Right ventricle myocardium superior (tissue), 1 donor: ENCODE measurements at regions not wholly inside any gene's neighbourhood (a gene's known extent, or its start where the extent isn't known, plus 50 kb on each side); places are given as distances from the start of the nearest gene placed in this dataset.
"Not testable (repeated sequence)": the region's sequence is repeated elsewhere in the genome, so short reads cannot be mapped to it uniquely, and the experiment has no call there.

Source experiments
- ATAC-seq: fragments of 200-7000 bp; cut with Tn5 transposase; one replicate; pipeline ENCODE4 v1.9.1; 2020; ENCODE audit warnings: mild to moderate bottlenecking; ENCODE audit not compliant: poor library complexity
- DNase-seq: peaks from one replicate; pipeline ENCODE4 v3.0.0-alpha.2; 2020
- intact Hi-C: fragments of 100-400 bp; cut with DNase I; formaldehyde crosslinking; loops from one replicate; pipeline ENCODE4 v1.11.2; 2022
- donor health status: DM: no; HTN: yes; CAD: no; lungs with severe emphysema.

DNA sequence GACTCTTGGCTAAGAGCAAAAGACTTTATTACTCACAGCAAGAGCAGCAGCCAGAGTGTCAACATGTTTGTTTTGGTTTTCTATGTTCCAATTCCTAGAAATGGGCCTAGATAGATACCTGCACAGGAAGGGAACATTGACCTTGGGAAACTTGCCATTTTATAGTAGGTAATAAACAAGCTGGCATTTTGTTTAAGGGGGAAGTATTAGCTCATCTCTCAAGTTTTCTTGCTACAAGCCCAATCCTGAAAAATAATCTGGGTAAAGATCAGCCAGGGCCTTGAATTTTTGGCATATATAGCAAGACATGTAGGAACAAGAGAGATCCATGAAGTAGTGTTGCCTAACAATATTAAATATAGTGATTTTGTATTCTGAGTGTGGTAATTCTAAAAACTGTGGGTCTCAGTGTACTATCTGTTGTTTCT is 51.4 kb upstream of the RGL1 start:
- ATAC-seq (peak; percentile 36), DNase-seq (no peak)

DNA sequence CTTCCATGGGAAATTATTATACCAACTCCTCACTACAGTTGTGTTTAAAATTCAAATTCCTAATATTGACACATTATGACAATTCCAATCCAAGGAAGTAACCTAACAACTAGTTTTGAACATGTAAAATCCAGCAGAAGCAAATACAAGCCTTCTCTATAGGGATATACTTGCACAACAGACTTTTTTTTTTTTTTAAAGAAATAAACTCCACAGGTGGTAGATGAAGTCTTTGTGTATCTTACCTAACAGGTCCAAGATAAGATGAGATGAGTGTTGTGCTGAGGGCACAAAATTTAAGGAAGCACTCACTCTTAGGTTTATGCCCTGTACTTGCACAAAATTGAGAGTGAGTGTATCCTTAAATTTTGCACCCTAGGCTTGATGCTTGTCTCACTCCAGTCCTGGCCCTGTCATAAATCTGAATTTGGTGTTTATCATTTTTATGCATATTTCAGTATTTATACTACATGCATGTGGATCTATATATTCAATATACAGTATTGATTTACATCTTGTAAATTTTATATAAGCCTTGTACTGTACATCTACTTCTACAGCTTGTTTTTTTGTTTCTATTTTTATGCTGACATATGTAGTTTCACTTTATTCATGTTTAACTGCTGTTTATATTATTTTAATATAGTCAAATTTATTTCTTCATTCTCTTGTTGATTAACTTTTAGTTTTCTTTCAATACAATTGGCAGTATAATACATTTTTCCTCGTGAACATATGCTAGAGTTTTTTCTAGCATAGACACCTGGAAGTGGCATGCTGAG is 60.6 kb upstream of the RGL1 start:
- intact Hi-C loops, result no loop called here
- no peak for ATAC-seq

More for the DNA sequence above, 51.4 kb upstream of the RGL1 start:
- intact Hi-C loops, result no loop called here

DNA sequence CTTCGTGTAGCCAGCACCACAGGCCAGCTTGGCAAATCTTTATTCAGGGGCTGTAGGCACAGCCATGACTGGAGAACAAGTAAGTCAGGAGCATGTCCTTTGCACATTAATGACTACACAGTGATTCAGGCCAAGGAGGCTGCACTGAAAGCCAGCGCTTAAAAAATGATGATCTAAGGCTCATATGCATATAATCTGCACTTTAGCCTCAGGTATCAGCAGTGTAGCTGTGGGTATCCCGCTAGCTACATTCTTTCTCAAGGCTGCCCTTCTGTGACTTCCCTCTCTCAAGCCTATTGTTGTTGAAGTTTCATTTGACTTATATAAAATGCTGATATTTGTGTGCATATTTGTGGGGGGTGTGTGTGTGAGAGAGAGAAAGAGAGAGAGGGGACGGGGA is 62.6 kb upstream of the RGL1 start:
- ATAC-seq, result no peak
- DNase-seq, result no peak
- intact Hi-C loops, result no loop called here

More for the DNA sequence above, 60.6 kb upstream of the RGL1 start:
- DNase-seq, result no peak

DNA sequence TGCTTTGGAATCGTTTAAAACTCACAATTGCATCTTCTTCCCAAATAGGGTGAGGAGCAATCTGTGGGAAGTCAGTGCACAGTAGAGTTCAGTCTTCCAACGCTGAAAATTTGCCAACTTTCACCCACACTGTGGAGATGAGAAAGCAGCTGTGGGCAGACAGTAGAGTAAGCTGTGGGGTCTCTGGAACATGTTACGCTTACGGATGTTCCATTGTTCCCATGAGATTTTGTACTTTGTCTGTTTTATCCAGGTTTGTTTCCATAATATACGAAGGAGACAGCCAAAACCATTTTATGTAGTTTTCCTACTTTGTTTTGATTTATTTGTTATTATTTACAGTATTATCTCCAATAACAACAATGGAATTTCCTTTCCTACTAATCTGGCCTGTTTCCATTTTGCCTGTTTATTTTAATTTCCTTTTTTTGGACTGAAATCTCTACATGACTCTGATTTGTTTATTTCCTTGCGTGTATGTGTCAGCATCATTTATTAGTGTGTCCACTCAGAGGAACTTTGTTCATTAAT is 65.1 kb upstream of the RGL1 start:
- ATAC-seq, result no peak
- intact Hi-C loops, result no loop called here
- no peak for DNase-seq

GRCh38 chr1:183739082-183739481 is 65.8 kb upstream of the RGL1 start:
- no peak for ATAC-seq
- no peak for DNase-seq
- intact Hi-C loops, result no loop called here

DNA sequence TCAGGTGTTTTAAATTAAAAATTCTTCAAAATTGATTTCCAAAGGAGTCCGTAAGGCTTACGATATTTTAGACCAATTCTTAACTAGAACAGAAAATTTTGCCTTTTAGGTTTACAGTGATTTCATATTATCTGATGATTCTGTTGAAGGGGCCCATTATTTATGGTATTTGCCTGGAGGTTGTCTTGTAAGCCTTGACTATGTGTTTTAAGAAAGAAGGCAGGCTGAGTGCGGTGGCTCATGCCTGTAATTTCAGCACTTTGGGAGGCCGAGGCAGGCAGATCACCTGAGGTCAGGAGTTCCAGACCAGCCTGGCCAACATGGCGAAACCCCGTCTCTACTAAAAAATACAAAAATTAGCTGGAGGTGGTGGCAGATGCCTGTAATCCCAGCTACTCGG is 67.0 kb upstream of the RGL1 start:
- ATAC-seq, intact Hi-C loops, DNase-seq: not testable (repeated sequence)

DNA sequence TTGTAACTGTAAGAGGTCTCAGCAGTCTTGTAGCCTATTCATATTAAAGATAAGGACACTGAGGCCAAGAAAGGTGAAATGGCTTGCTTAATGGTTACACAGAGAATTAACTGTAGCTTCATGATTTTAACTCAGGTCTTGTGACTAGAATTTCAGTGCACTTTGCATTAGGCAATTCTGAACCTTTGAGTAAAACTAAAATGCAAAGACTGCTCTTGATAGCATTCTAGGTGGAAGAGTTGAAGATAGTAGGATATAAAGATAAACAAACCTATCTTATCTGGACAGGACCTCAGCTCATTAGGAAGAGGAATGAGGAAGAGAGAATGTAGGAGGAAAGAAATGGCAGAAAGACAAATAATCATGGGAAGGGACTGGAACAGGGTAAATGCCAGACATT is 68.6 kb upstream of the RGL1 start:
- intact Hi-C loops, result no loop called here
- ATAC-seq (no peak), DNase-seq (no peak)

DNA sequence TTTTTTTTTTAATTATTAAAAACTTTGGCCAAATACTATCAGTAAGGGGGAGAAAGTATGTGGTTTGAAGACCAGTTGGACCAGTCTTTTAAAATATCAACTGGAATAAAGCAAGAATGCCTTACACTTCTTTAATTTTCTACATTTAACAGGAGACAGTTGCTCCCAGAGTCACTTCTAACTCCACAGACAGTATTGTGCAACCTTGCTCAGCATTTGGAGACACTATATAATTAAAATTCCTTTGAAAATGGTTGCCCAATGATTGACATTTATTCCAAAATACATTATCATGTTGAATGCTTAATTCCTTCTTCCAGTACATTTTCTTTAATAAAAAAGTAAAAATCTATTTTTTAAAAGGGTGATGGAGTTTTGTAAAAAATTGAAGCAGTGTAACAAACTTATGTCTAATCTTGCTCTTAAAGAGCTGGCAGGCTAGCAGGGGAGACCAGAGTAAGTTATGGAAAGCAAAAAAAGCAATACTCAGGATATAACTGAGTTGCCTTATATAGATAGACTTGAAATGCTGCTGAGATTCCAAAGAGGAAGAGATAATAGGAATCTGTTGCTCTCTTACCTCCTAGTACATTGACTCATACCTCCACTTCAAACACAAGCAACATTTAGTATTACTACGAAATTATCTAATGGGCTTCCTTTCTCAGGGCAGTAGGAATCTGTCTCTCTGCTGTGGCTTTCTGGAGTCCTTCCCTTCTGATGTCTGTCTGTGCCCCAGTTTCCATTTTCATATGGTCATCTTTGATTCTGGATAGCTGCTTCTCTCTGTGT is 69.7 kb upstream of the RGL1 start:
- DNase-seq, result no peak
- intact Hi-C loops, result no loop called here
- ATAC-seq, result peak; percentile 40

DNA sequence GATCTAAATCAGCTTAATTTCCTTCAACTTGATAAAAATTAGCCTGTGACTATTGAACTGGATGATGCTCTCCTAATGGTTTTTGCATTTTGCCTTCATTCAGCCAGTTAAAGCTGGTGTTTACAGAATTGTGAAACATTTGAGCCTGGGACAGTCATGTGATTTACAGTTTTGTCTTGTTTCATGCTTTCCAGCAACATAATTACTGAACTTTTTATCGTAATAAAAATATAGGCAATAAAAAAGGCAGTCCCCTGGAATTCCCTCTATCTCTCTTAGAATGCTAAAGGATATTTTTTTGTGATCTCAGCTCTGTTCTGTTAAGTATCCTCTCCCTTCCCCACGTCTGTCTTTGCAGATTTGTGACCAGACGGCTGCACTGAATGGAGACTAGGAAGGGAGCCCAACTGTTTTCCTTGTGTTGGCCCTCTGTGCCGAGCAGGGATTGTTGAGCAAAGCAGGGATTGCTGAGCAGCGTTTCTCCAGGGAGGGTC is 70.3 kb upstream of the RGL1 start:
- ATAC-seq (peak; percentile 86), DNase-seq (peak; percentile 48)
- intact Hi-C loops, result no loop called here

GRCh38 chr1:183733715-183734114 is 71.2 kb upstream of the RGL1 start:
- intact Hi-C loops, result no loop called here
- ATAC-seq, result no peak

DNA sequence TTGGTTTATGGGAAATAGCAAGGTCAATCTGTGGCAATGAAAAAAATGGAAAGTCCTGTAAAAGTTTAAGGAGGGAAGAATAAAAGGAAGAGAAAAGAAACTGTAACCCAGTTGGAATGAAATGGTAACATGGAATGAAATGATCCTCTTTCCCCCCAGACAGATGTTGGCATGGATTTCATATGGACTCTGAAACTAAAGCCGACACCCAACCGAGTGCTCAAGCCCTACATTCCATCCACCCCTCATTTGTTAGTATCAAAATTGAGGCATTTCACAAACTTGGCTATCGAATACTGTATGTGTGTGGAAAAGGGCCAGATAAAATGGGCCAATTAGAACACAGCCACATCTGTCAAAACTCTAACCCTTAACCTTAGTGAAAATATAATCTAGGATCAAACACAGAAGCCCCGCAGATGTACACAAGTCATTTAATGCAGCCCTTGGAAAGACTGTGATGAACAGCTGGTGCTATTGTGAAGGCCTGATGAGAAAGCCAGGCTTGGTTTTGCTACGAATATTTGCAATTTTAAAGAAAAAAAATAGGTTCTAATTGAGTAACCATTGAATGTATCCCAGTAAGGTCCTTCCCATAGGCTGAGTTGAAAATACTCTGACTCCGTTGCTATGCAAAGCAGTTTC is 72.6 kb upstream of the RGL1 start:
- no peak for ATAC-seq
- intact Hi-C loops, result no loop called here
- no peak for DNase-seq

More at GRCh38 chr1:183733715-183734114, 71.2 kb upstream of the RGL1 start:
- DNase-seq, result no peak

- ATAC-seq (no peak), DNase-seq (no peak)
- intact Hi-C loops, result no loop called here
These were observed 73.9 kb upstream of the RGL1 start for GRCh38 chr1:183730886-183731573.

GRCh38 chr1:183730107-183730724 is 74.7 kb upstream of the RGL1 start:
- peak; percentile 69 for ATAC-seq
- intact Hi-C loops, result no loop called here

GRCh38 chr1:183726825-183727224 is 73.7 kb upstream of the APOBEC4 start:
- no peak for DNase-seq
- ATAC-seq, result no peak
- intact Hi-C loops, result no loop called here

More at GRCh38 chr1:183730107-183730724, 74.7 kb upstream of the RGL1 start:
- DNase-seq, result no peak

DNA sequence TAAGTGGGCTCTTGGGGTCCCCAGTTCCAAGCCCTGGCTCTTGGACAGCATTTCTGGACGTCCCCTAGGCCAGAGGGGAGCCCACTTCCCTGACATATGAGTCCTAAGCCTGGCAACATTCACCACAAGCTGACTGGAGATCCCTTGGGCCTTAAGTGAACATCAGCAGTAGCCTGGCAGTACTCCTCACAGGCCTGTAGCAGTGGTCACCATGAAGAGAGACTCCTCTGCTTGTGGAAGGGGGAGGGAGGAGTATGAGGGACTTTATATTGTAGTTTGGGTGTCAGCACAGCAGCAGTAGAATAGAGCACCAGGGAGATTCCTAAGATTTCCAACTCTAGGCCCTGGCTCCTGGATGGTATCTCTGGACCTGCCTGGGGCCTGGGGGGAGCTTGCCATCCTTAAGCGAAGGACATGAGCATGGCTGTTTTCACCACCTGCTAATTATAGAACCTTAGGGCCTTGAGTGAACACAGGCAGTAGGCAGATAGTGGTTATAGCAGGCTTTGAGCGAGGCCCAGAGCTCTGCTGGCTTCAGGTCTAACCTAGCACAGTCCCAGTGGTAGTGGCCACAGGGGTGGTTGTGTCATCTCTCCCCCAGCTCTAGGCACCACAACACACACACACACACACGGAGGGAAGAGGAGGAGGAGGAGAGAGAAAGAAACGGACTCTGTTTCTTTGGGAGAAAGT is 71.4 kb upstream of the APOBEC4 start:
- ATAC-seq (peak; percentile 94), DNase-seq (peak; percentile 46)
- intact Hi-C loops, result no loop called here

DNA sequence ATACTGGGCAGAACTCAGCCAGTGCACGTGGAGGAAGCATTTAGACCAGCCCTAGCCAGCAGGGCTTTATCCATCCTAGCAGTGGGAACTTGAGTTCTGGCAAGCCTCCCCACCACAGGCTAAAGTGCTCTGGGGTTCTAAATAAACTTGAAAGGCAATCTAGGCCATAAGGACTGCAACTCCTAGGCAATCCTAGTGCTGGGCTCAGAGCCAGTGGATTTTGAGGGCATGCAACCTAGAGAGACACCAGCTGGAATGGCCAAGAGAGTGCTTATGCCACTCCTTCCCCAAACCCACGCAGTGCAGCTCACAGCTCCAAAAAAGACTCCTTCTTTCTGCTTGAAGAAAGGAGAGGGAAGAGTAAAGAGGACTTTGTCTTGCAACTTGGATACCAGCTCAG is 70.5 kb upstream of the APOBEC4 start:
- peak; percentile 16 for ATAC-seq
- intact Hi-C loops, result no loop called here
- no peak for DNase-seq

DNA sequence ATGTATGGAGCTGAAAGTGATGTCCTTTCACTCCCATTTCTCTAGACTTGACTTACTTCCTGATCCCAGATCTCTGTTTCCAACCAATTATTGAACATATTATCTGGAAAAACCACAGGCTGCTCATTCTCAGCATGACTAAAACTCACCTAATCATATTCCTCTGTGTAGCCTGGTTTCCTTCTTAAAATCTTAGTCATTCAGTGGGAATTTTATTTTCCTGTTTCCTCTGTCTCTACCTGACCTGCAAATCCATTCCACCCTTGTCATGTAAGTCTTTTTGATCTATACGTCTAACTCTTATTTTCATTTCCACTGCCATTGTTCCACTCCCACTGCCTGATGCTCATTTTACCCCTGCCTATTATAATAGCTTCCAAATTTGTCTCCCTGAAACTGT is 67.9 kb upstream of the APOBEC4 start:
- intact Hi-C loops, result no loop called here
- ATAC-seq (no peak), DNase-seq (no peak)

DNA sequence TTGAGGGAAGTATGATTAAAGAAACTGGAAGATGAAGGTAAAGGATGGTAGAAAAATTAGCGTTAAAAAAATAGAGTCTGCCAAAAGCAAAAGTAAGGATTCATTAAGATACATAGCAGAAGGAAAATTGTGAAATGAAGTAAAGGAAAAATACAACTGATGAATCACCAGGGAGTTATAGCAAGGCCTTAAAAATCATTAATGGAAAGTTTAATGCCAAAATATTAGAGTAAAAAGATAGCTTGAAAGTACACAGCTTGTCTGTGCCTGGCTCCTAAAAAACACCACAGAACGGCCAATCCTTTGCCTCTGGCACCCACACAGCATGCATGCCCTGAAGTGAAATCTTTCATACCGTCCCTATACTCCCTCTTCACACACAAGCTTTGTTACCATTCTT is 66.9 kb upstream of the APOBEC4 start:
- intact Hi-C loops, result no loop called here

More for the DNA sequence above, 66.9 kb upstream of the APOBEC4 start:
- no peak for DNase-seq
- ATAC-seq, result no peak
